Ishikawa (cell line): ENCODE measurements at regions not wholly inside any gene's neighbourhood (a gene's known extent, or its start where the extent isn't known, plus 50 kb on each side); places are given as distances from the start of the nearest gene placed in this dataset.

Source experiments
- CEBPB ChIP-seq: IDR thresholded peaks from 2 replicates; pipeline ENCODE4 v1.6.1; 2012
- CREB1 ChIP-seq: IDR thresholded peaks from 2 replicates; pipeline ENCODE4 v1.6.1; 2012; ENCODE audit warnings: low read depth
- EGR1 ChIP-seq: IDR thresholded peaks from 2 replicates; pipeline ENCODE4 v1.6.1; 2012
- EP300 ChIP-seq: IDR thresholded peaks from 2 replicates; pipeline ENCODE4 v1.6.1; 2012; ENCODE audit warnings: borderline replicate concordance
- FOXM1 ChIP-seq: IDR thresholded peaks from 2 replicates; pipeline ENCODE4 v1.6.1; 2012; ENCODE audit warnings: low read depth, borderline replicate concordance
- NFIC ChIP-seq: IDR thresholded peaks from 2 replicates; pipeline ENCODE4 v1.6.1; 2012
- RAD21 ChIP-seq: IDR thresholded peaks from 2 replicates; pipeline ENCODE4 v1.6.1; 2012; ENCODE audit warnings: low read depth
- REST ChIP-seq: IDR thresholded peaks from 2 replicates; pipeline ENCODE4 v1.6.1; 2012; ENCODE audit warnings: low read depth, mild to moderate bottlenecking
- TAF1 ChIP-seq: IDR thresholded peaks from 2 replicates; pipeline ENCODE4 v1.6.1; 2012; ENCODE audit warnings: low read depth, mild to moderate bottlenecking
- TCF12 ChIP-seq: IDR thresholded peaks from 2 replicates; pipeline ENCODE4 v1.6.1; 2012; ENCODE audit warnings: low read depth
- TEAD4 ChIP-seq: IDR thresholded peaks from 2 replicates; pipeline ENCODE4 v1.6.1; 2012
- USF1 ChIP-seq: IDR thresholded peaks from 2 replicates; pipeline ENCODE4 v1.6.1; 2012
- YY1 ChIP-seq: IDR thresholded peaks from 2 replicates; pipeline ENCODE4 v1.6.1; 2012; ENCODE audit warnings: low read depth
- ZBTB7A ChIP-seq: IDR thresholded peaks from 2 replicates; pipeline ENCODE4 v1.6.1; 2012; ENCODE audit warnings: low read depth
- TF ChIP-seq, protein P1 (sequence below): IDR thresholded peaks from 2 replicates; pipeline ENCODE4 v1.6.1; 2012

DNA sequence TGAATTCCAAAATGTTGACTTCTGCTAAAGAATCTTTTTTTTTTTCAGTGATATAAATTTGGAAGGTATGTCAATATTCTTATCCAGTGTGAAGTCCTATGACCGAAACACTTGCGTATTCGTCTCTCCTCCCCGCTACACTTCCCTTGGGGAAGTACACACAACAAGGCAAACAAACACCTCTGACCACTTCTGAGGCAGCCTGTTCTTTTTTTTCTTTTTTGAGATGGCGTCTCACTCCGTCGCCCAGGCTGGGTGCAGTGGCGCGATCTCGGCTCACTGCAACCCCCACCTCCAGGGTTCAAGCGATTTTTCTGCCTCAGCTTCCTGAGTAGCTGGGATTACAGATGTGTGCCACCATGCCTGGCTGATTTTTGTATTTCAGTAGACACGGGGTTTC lies 78.1 kb upstream of the DHRSX start:
- TF ChIP-seq EGR1 = no peak
- no peak for TF ChIP-seq CREB1
- TF ChIP-seq CEBPB = no peak
- no peak for TF ChIP-seq USF1
- TF ChIP-seq EP300 = no peak
- TF ChIP-seq TAF1 = no peak
- no peak for TF ChIP-seq ZBTB7A
- TF ChIP-seq NFIC = no peak
- no peak for TF ChIP-seq FOXM1
- TF ChIP-seq TCF12 = no peak
- TF ChIP-seq, protein P1, sequence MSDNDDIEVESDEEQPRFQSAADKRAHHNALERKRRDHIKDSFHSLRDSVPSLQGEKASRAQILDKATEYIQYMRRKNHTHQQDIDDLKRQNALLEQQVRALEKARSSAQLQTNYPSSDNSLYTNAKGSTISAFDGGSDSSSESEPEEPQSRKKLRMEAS = no peak
- no peak for TF ChIP-seq REST
- no peak for TF ChIP-seq RAD21
- TF ChIP-seq YY1 = no peak
- no peak for TF ChIP-seq TEAD4

- TF ChIP-seq, protein P1 = no peak
- no peak for TF ChIP-seq EGR1
- no peak for TF ChIP-seq CEBPB
- no peak for TF ChIP-seq REST
- no peak for TF ChIP-seq FOXM1
- peak; percentile 20; the same call in 1 of the 2 replicates for TF ChIP-seq EP300
- no peak for TF ChIP-seq RAD21
- no peak for TF ChIP-seq TEAD4
- TF ChIP-seq NFIC = no peak
Measured at GRCh38 chrX:2577844-2578466, 77.2 kb upstream of the DHRSX start.

- TF ChIP-seq TAF1 (no peak), EP300 (no peak), YY1 (no peak), NFIC (no peak), RAD21 (no peak)
- TF ChIP-seq, protein P1 = no peak
Measured at GRCh38 chrX:2576793-2577192, 76.0 kb upstream of the DHRSX start.

- TF ChIP-seq YY1 (no peak), TEAD4 (no peak), NFIC (no peak), CREB1 (no peak), TCF12 (no peak), RAD21 (no peak), FOXM1 (no peak), TAF1 (no peak), EGR1 (no peak), USF1 (no peak), EP300 (no peak), REST (no peak), ZBTB7A (no peak), CEBPB (no peak)
- TF ChIP-seq, protein P1 = no peak
Measured at GRCh38 chrX:2574271-2574670, 73.5 kb upstream of the DHRSX start.

DNA sequence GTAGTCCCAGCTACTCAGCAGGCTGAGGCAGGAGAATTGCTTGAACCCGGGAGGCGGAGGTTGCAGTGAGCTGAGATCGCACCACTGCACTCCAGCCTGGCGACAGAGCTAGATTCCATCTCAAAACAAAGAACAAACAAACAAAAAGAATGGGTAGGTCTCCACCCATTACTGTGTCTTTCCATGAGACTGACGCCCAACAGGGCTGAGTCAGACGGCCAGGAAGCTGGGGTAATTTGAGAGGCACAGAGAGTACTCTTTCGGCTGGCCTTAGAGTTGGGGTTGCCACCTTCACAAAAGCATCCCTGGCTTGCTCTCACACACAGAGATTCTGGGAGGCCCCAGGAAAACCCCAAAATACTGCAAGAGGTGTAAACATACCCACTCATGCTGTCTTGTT lies 72.0 kb upstream of the DHRSX start:
- TF ChIP-seq EP300 = peak; percentile 54
- TF ChIP-seq, protein P1 = no peak
